A549 (cell line): ENCODE measurements at regions not wholly inside any gene's neighbourhood (a gene's known extent, or its start where the extent isn't known, plus 50 kb on each side); places are given as distances from the start of the nearest gene placed in this dataset.

Experiments used
- ATAC-seq, 2 experiments: fragments of 200-7000 bp in 1 of 2; fragments of >200 bp in 1 of 2; cut with Nextera tagmentation in 1 of 2; cut with Tn5 transposase in 1 of 2; 3 replicates each; pipeline versions ENCODE4 v1.8.0 to v1.9.1; 2018 to 2020; ENCODE audit warnings: mild to moderate bottlenecking in 1 of 2, moderate library complexity in 1 of 2
- CTCF ChIA-PET: fragments of 300-600 bp; sonication (Branson Sonifier 250); formaldehyde crosslinking; extraction: SDS; loops from one replicate; lab custom pipeline; 2021; ENCODE audit warnings: antibody characterized with exemption, inconsistent platforms; lab: Yijun Ruan, JAX
- POLR2A ChIA-PET: fragments of 350-600 bp; formaldehyde crosslinking; extraction: SDS; loops from one replicate; lab custom pipeline; 2021; ENCODE audit warnings: antibody characterized with exemption, inconsistent platforms; lab: Yijun Ruan, JAX
- DNase-seq, 2 experiments: peaks; one replicate each; pipeline versions ENCODE4 v3.0.0 to v3.0.0-alpha.2; 2011 to 2016; ENCODE audit warnings: low read depth in 1 of 2, low spot score in 1 of 2
- FAIRE-seq: peaks from 2 replicates; lab custom pipeline; 2011; peaks lifted over from hg19 to GRCh38; lab: Jason Lieb, UNC
- H3K27ac ChIP-seq, 2 experiments: fragments of >200 bp; sonication (Bioruptor Twin); formaldehyde crosslinking; 3 replicates each; pipeline ENCODE4 v1.5.1; 2016 to 2017
- H3K4me1 ChIP-seq: fragments of >200 bp; sonication (Bioruptor Twin); formaldehyde crosslinking; 3 replicates; pipeline ENCODE4 v1.6.1; 2016
- H3K4me2 ChIP-seq: fragments of >200 bp; sonication (Bioruptor Twin); formaldehyde crosslinking; 3 replicates; pipeline ENCODE4 v1.6.1; 2016
- H3K4me3 ChIP-seq: fragments of >200 bp; sonication (Bioruptor Twin); formaldehyde crosslinking; 3 replicates; pipeline ENCODE4 v1.5.1; 2016
- H3K9me3 ChIP-seq: fragments of >200 bp; sonication (Bioruptor Twin); formaldehyde crosslinking; 3 replicates; pipeline ENCODE4 v1.6.1; 2016
- CBX8 ChIP-seq: fragments of 200-600 bp; sonication (generic); IDR thresholded peaks from 2 replicates; pipeline ENCODE4 v1.6.1; 2016
- CEBPB ChIP-seq, 2 experiments: fragments of >200 bp in 1 of 2; sonication (Bioruptor Twin) in 1 of 2; formaldehyde crosslinking in 1 of 2; IDR thresholded peaks; 2 replicates each; pipeline ENCODE4 v1.6.1; 2012 to 2016
- EHF ChIP-seq: fragments of 250-450 bp; sonication (Bioruptor Pico); IDR thresholded peaks from 2 replicates; pipeline ENCODE4 v1.5.0; 2020; ENCODE audit warnings: mild to moderate bottlenecking
- EHMT2 ChIP-seq: fragments of 200-600 bp; sonication (generic); IDR thresholded peaks from 2 replicates; pipeline ENCODE4 v1.6.1; 2016; ENCODE audit warnings: antibody characterized with exemption, low read depth, mild to moderate bottlenecking, moderate library complexity
- HDAC2 ChIP-seq: fragments of 200-600 bp; sonication (generic); IDR thresholded peaks from 2 replicates; pipeline ENCODE4 v1.6.1; 2016
- HOXB13 ChIP-seq: fragments of 250-450 bp; sonication (Bioruptor Pico); IDR thresholded peaks from 2 replicates; pipeline ENCODE4 v1.5.0; 2020; ENCODE audit warnings: low read depth, mild to moderate bottlenecking, moderate library complexity
- JUN ChIP-seq, 2 experiments: fragments of >200 bp; sonication (Bioruptor Twin); formaldehyde crosslinking; IDR thresholded peaks; 2 replicates in 1 of 2; 3 replicates in 1 of 2; pipeline ENCODE4 v1.6.1; 2016 to 2017
- JUNB ChIP-seq: fragments of >200 bp; sonication (Bioruptor Twin); formaldehyde crosslinking; IDR thresholded peaks from 2 replicates; pipeline ENCODE4 v1.6.1; 2016
- KDM1A ChIP-seq: fragments of 200-600 bp; sonication (generic); IDR thresholded peaks from 2 replicates; pipeline ENCODE4 v1.6.1; 2016; ENCODE audit warnings: low read depth, mild to moderate bottlenecking
- NFE2L2 ChIP-seq: fragments of 150-350 bp; conservative IDR thresholded peaks from 2 replicates; pipeline ENCODE4 v1.6.1; 2014; ENCODE audit warnings: low read length
- RFX5 ChIP-seq: fragments of 450-650 bp; IDR thresholded peaks from 2 replicates; pipeline ENCODE4 v1.7.1; 2014; ENCODE audit warnings: antibody characterized with exemption, mild to moderate bottlenecking, moderate library complexity
- RNF2 ChIP-seq: fragments of 200-600 bp; sonication (generic); IDR thresholded peaks from 2 replicates; pipeline ENCODE4 v1.6.1; 2016; ENCODE audit warnings: low read depth, mild to moderate bottlenecking, antibody characterized with exemption, moderate library complexity, borderline replicate concordance
- TP53 ChIP-seq: fragments of 250-450 bp; sonication (Bioruptor Pico); IDR thresholded peaks from 2 replicates; pipeline ENCODE4 v1.5.0; 2021; ENCODE audit warnings: mild to moderate bottlenecking, moderate library complexity
- ZC3H11A ChIP-seq: fragments of 450-650 bp; IDR thresholded peaks from 2 replicates; pipeline ENCODE4 v1.6.1; 2014; ENCODE audit warnings: antibody characterized with exemption, mild to moderate bottlenecking
- ZNF302 ChIP-seq: fragments of 250-450 bp; sonication (Bioruptor Pico); IDR thresholded peaks from 2 replicates; pipeline ENCODE4 v1.9.0; 2021; ENCODE audit warnings: inconsistent platforms, mild to moderate bottlenecking, moderate library complexity
- WGBS: methylation state at CpG from one replicate; pipeline ENCODE4 v1.1.6; 2017; ENCODE audit errors: missing lambda C conversion rate; 5-methylcytosine and 5-hydroxymethylcytosine counted together
- TF ChIP-seq, protein P1 (sequence below): fragments of >200 bp; sonication (Bioruptor Twin); formaldehyde crosslinking; IDR thresholded peaks from 2 replicates; pipeline ENCODE4 v1.6.1; 2016
- TF ChIP-seq, protein P2 (sequence below): fragments of 250-450 bp; sonication (Bioruptor Pico); IDR thresholded peaks from 2 replicates; pipeline ENCODE4 v1.5.0; 2021; ENCODE audit warnings: mild to moderate bottlenecking, moderate library complexity, borderline replicate concordance
- TF ChIP-seq, protein P3 (sequence below): fragments of 200-600 bp; sonication (generic); IDR thresholded peaks from 2 replicates; pipeline ENCODE4 v1.6.1; 2016; ENCODE audit warnings: antibody characterized with exemption, mild to moderate bottlenecking, moderate library complexity

DNA sequence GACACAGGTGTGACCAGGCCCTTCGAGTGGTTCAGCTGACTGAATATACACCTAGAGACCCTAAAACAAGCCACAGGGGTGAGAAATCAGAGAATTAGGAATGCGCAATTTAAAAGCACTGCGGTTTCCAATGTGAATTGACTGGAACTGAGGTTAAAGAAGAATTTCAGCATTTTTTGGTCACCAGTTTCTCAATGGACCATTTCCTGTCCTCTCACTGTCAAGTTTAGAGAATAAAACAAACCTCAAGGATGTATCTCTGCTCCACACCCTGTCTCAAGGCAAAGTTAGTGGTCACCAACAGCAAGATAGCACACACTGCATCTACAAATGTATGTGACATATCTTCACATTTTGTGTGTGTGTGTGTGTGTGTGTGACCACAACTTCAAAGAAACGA, 143.8 kb upstream of the MAP3K1 start:
- POLR2A ChIA-PET, result no interaction called here
- H3K4me2 ChIP-seq, result no peak overlapping the region
- no peak overlapping the region for H3K4me3 ChIP-seq
- H3K27ac ChIP-seq, result no peak overlapping the region
- TF ChIP-seq EHMT2 (no peak), KDM1A (no peak), ZNF302 (no peak), JUNB (no peak), CEBPB (IDR thresholded peaks at IDR 0.05) (no peak), TP53 (CRISPR knock-in tag) (no peak), ZC3H11A (no peak), EHF (no peak)
- TF ChIP-seq, protein P1, sequence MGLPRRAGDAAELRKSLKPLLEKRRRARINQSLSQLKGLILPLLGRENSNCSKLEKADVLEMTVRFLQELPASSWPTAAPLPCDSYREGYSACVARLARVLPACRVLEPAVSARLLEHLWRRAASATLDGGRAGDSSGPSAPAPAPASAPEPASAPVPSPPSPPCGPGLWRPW, result no peak
- TF ChIP-seq, protein P2, sequence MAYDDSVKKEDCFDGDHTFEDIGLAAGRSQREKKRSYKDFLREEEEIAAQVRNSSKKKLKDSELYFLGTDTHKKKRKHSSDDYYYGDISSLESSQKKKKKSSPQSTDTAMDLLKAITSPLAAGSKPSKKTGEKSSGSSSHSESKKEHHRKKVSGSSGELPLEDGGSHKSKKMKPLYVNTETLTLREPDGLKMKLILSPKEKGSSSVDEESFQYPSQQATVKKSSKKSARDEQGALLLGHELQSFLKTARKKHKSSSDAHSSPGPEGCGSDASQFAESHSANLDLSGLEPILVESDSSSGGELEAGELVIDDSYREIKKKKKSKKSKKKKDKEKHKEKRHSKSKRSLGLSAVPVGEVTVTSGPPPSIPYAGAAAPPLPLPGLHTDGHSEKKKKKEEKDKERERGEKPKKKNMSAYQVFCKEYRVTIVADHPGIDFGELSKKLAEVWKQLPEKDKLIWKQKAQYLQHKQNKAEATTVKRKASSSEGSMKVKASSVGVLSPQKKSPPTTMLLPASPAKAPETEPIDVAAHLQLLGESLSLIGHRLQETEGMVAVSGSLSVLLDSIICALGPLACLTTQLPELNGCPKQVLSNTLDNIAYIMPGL, result no peak
- TF ChIP-seq, all 56 proteins: peak for 0
- DNase-seq, result no peak
- Histone ChIP-seq H3K9me3 (no peaks in the 10 kb centered on the region), H3K4me1 (0 out of 3 replicates have a peak, but pooled peaks cover 5% of the 10 kb centered on the region)
- ATAC-seq, result no peak
- CTCF ChIA-PET, result no interaction called here
- peak; percentile 7 for FAIRE-seq
- WGBS, result 70% methylated on average over 4 of the region's 4 CpGs

DNA sequence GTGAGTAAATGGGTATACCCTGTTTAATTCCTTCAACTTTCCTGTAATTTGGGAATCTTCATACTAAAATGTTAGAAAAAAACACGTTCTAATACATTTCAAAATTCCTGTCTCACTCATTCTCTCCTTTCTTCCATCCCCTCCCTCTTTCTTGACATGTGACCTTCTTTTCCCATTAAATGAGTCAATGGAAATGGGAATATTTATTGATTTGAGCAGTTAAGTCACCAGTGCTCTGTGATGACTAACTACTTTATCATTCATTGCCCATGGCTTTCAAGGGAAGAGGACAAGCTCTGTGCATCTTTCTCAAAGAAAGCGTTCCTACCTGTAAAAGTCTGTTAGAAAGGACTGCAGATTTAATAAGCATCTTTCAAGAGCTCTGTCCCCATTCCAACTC, 144.4 kb upstream of the MAP3K1 start:
- ChIA-PET CTCF (interaction anchor here (1.1 kb wide), 1 partner anchor 63 kb away, joined by 3 read pairs; no protein-coding TSS in a partner anchor), POLR2A (no interaction called here)

DNA sequence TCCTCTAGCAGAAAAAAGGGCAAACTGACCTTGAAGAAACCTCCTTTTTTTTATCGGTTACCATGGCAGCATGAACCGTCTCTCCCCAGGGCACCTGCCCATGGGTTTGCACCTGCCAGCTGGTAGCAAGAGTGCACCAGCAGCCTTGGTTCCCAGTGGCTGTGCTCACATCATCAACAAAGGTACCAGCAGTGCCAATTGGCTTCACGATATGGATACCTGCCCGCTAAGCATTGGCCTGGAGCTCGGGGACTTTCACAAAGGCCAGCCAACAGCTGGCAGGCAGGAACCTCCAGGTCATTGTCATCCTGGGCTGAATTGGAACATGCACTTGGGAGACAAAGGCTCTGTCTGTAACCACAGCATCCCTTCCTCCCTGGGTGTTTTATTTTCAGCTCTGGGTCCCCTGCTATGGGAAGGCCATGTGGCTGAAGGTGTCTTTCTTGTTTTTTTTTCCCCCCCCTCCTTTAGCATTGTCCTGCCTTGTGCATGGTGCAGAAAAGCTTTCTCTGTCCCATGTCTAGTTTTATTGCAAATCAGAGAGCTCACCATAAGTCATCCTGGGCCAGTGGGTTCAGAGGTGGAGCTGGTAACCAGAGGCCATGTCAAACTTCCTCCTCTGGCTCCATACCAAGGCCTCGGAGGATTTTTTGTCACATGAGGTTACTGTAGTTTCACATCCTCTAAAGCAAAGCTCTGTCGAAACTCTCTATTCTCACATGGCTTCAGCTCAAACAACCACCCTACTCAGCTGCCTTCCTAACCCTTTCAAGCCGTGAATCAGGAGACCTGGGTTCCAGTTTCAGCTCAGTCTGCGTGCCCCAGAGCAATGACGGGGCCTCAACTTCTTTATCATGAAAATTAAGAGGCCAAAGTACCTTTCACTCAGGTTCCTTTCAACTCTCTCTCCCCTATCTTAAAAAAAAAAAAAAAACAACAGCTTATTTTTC, 145.5 kb upstream of the MAP3K1 start:
- TF ChIP-seq CEBPB (IDR thresholded peaks at IDR 0.05) (no peak), RFX5 (no peak), NFE2L2 (no peak), HOXB13 (CRISPR knock-in tag) (no peak)
- TF ChIP-seq, protein P3, sequence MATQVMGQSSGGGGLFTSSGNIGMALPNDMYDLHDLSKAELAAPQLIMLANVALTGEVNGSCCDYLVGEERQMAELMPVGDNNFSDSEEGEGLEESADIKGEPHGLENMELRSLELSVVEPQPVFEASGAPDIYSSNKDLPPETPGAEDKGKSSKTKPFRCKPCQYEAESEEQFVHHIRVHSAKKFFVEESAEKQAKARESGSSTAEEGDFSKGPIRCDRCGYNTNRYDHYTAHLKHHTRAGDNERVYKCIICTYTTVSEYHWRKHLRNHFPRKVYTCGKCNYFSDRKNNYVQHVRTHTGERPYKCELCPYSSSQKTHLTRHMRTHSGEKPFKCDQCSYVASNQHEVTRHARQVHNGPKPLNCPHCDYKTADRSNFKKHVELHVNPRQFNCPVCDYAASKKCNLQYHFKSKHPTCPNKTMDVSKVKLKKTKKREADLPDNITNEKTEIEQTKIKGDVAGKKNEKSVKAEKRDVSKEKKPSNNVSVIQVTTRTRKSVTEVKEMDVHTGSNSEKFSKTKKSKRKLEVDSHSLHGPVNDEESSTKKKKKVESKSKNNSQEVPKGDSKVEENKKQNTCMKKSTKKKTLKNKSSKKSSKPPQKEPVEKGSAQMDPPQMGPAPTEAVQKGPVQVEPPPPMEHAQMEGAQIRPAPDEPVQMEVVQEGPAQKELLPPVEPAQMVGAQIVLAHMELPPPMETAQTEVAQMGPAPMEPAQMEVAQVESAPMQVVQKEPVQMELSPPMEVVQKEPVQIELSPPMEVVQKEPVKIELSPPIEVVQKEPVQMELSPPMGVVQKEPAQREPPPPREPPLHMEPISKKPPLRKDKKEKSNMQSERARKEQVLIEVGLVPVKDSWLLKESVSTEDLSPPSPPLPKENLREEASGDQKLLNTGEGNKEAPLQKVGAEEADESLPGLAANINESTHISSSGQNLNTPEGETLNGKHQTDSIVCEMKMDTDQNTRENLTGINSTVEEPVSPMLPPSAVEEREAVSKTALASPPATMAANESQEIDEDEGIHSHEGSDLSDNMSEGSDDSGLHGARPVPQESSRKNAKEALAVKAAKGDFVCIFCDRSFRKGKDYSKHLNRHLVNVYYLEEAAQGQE, result no peak
- TF ChIP-seq, all 56 proteins: peak for 0
- H3K4me1 ChIP-seq, result no peaks in the 10 kb centered on the region
- WGBS, result 67% methylated on average over 7 of the region's 10 CpGs
- FAIRE-seq (no peak), DNase-seq (no peak), ATAC-seq (no peak)
- no peaks in the 10 kb centered on the region for H3K9me3 ChIP-seq
- H3K27ac ChIP-seq, result no peak overlapping the region
- ChIA-PET POLR2A (no interaction called here), CTCF (interaction anchor here (0.5 to 1.1 kb wide), 2 partner anchors 62 to 137 kb away, joined by 3 read pairs; no protein-coding TSS in a partner anchor)
- H3K4me2 ChIP-seq, result no peak overlapping the region
- no peak overlapping the region for H3K4me3 ChIP-seq

More for the DNA sequence above, 144.4 kb upstream of the MAP3K1 start:
- H3K4me2 ChIP-seq, result no peak overlapping the region
- TF ChIP-seq ZNF302 (no peak), EHMT2 (no peak), RNF2 (no peak), KDM1A (no peak), CBX8 (no peak), HDAC2 (no peak), EHF (no peak), ZC3H11A (no peak), JUN (IDR thresholded peaks at IDR 0.05) (no peak)
- TF ChIP-seq, protein P1, result no peak
- TF ChIP-seq, all 56 proteins: peak for 0
- H3K27ac ChIP-seq, result no peak overlapping the region
- 0 out of 3 replicates have a peak, but pooled peaks cover under 1% of the 10 kb centered on the region for H3K4me1 ChIP-seq
- WGBS, result 67% methylated on average over 2 of the region's 2 CpGs
- H3K4me3 ChIP-seq, result no peak overlapping the region
- H3K9me3 ChIP-seq, result no peaks in the 10 kb centered on the region
- FAIRE-seq (no peak), DNase-seq (no peak), ATAC-seq (no peak)
